ENCODE measurements at regions not wholly inside any gene's neighbourhood (a gene's known extent, or its start where the extent isn't known, plus 50 kb on each side); places are given as distances from the start of the nearest gene placed in this dataset.

DNA sequence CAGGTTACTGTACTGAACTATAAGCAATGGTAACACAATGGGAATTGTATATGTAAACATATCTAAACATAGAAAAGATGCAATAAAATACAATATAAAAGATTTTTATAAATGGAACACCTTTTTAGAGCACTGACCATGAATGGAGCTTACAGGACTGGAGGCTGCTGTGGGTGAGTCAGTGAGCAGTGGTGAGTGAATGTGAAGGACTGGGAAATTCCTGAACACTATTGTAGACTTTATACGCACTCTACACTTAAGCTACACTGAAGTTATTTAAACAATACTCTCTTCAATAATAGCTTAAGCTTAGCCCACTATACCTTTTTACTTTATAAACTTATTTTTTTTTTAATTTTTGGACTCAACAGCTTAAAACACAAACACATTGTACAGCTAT is 313.5 kb downstream of the KCNC2 start:
- no peak for TF ChIP-seq POLR2A (IDR thresholded peaks at IDR 0.05; ENCODE audit: low read depth, low read length)
- TF ChIP-seq SPI1 (IDR thresholded peaks at IDR 0.05; ENCODE audit: low read depth, low read length) = no peak
- TF ChIP-seq POLR2AphosphoS5 (IDR thresholded peaks at IDR 0.05; ENCODE audit: low read depth, low read length) = no peak
- no peak for TF ChIP-seq TAF1 (IDR thresholded peaks at IDR 0.05; ENCODE audit: low read depth, low read length)
